ENCODE measurements at regions not wholly inside any gene's neighbourhood (a gene's known extent, or its start where the extent isn't known, plus 50 kb on each side); places are given as distances from the start of the nearest gene placed in this dataset.
"Not testable (repeated sequence)": the region's sequence is repeated elsewhere in the genome, so short reads cannot be mapped to it uniquely, and the experiment has no call there.

- TF ChIP-seq CTCF (IDR thresholded peaks at IDR 0.05; ENCODE audit: low read length, missing control alignments): no peak
- DNase-seq (ENCODE audit: low read depth): no peak
- no peak overlapping the region for H3K4me3 ChIP-seq (replicated peaks; ENCODE audit: low read depth, low read length)
Measured at GRCh38 chr5:107724642-107725041, 53.9 kb upstream of the EFNA5 start.

GRCh38 chr5:107721241-107721640, 50.5 kb upstream of the EFNA5 start:
- not testable (repeated sequence) for DNase-seq (ENCODE audit: low read depth); H3K4me3 ChIP-seq (replicated peaks; ENCODE audit: low read depth, low read length)
